ENCODE measurements at regions not wholly inside any gene's neighbourhood (a gene's known extent, or its start where the extent isn't known, plus 50 kb on each side); places are given as distances from the start of the nearest gene placed in this dataset.

- Histone ChIP-seq H3K27me3 (replicated peaks in 1 of 4; ENCODE audit: control insufficient read depth in 3 of 4, extremely low read depth in 1 of 4, insufficient read depth in 3 of 4, low read length in 3 of 4) (no peaks in the 10 kb centered on the region), H3K79me1 (ENCODE audit: low read depth, low read length) (no peaks in the 10 kb centered on the region), H3K4me3 (ENCODE audit: extremely low read depth in 1 of 4, insufficient read depth in 2 of 4, low read depth in 3 of 4, low read length in 4 of 4) (no peak overlapping the region), H2AFZ (ENCODE audit: low read length) (no peak overlapping the region), H2BK20ac (ENCODE audit: low read length) (no peak overlapping the region), H3K36me3 (ENCODE audit: control insufficient read depth in 2 of 4, insufficient read depth in 4 of 4, low read length in 3 of 4) (no peaks in the 10 kb centered on the region), H2AK5ac (ENCODE audit: low read depth, low read length) (no peak overlapping the region), H4K5ac (ENCODE audit: insufficient read length, low read depth, low read length) (no peak overlapping the region), H3K79me2 (ENCODE audit: control insufficient read depth in 1 of 2, insufficient read depth in 2 of 2, low read length in 2 of 2) (no peaks in the 10 kb centered on the region), H2BK15ac (ENCODE audit: low read length) (no peak overlapping the region), H3K4me1 (replicated peaks in 1 of 4; ENCODE audit: control insufficient read depth in 3 of 4, insufficient read depth in 4 of 4, low read length in 3 of 4) (no peaks in the 10 kb centered on the region), H3K27ac (ENCODE audit: low read depth, low read length) (no peak overlapping the region), H3K9ac (replicated peaks in 1 of 4; ENCODE audit: extremely low read depth in 1 of 4, low read depth in 3 of 4, low read length in 3 of 4) (no peak overlapping the region), H3K4me2 (ENCODE audit: insufficient read depth in 1 of 2, low read depth in 2 of 2, low read length in 2 of 2) (no peak overlapping the region), H2BK120ac (replicated peaks; ENCODE audit: low read depth, low read length) (no peak overlapping the region), H3K23ac (ENCODE audit: insufficient read length) (no peak overlapping the region), H4K91ac (replicated peaks; ENCODE audit: insufficient read length, low read length) (no peak overlapping the region), H2BK12ac (ENCODE audit: low read depth, low read length) (no peak overlapping the region), H3K56ac (replicated peaks; ENCODE audit: insufficient read length, low read depth, low read length) (no peak overlapping the region), H3K4ac (replicated peaks; ENCODE audit: insufficient read length, low read depth, low read length) (no peak overlapping the region), H4K20me1 (replicated peaks in 1 of 2; ENCODE audit: control insufficient read depth in 1 of 2, insufficient read depth in 2 of 2, low read length in 2 of 2) (no peaks in the 10 kb centered on the region), H2BK5ac (ENCODE audit: low read depth, low read length) (no peak overlapping the region), H3K23me2 (ENCODE audit: low read depth, low read length) (no peaks in the 10 kb centered on the region), H3K14ac (ENCODE audit: insufficient read length) (no peak overlapping the region), H4K8ac (ENCODE audit: extremely low read depth, insufficient read depth, low read length) (no peak overlapping the region), H3K9me3 (ENCODE audit: insufficient read depth in 2 of 2, low read depth in 1 of 2, low read length in 1 of 2) (no peaks in the 10 kb centered on the region), H3K18ac (ENCODE audit: extremely low read depth, low read length) (no peak overlapping the region)
- DNase-seq (ENCODE audit: low read depth in 1 of 2, low spot score in 2 of 2) (no peak), FAIRE-seq (no peak)
- ChIA-PET POLR2A (ENCODE audit: partially characterized antibody) (no interaction called here), CTCF (ENCODE audit: partially characterized antibody) (interaction anchor here (1.3 to 4.5 kb wide), 5 partner anchors 8 to 156 kb away, joined by 3 to 36 read pairs (median 5); no protein-coding TSS in a partner anchor)
- WGBS, 2 experiments (ENCODE audit: extremely low coverage in 1 of 2, insufficient coverage in 1 of 2, insufficient read length in 1 of 2, insufficient replicate concordance in 2 of 2, low coverage in 1 of 2, low lambda C conversion rate in 2 of 2, missing lambda C conversion rate in 1 of 2): 91% methylated on average over 1 of the region's 1 CpG; no CpG with 5 or more reads in 1 of the 2 experiments
- TF ChIP-seq ASH2L (IDR thresholded peaks at IDR 0.05; ENCODE audit: low read length) (no peak), MAX (IDR thresholded peaks at IDR 0.05) (no peak), NRF1 (IDR thresholded peaks at IDR 0.05; ENCODE audit: low read depth, low read length) (no peak), HDAC2 (IDR thresholded peaks at IDR 0.05; ENCODE audit: borderline replicate concordance in 1 of 2, low read depth in 2 of 2, low read length in 2 of 2) (no peak), TEAD4 (IDR thresholded peaks at IDR 0.05; ENCODE audit: low read depth, low read length) (no peak), ZNF274 (IDR thresholded peaks at IDR 0.05; ENCODE audit: borderline replicate concordance, extremely low read depth, low read length) (no peak), POU5F1 (IDR thresholded peaks at IDR 0.05; ENCODE audit: low read depth, low read length) (no peak)
Observed at GRCh38 chr3:17801131-17801530, 58.7 kb upstream of the TBC1D5 start.

Measured in H1 (cell line).